SK-N-SH (cell line): ENCODE measurements at regions not wholly inside any gene's neighbourhood (a gene's known extent, or its start where the extent isn't known, plus 50 kb on each side); places are given as distances from the start of the nearest gene placed in this dataset.

Experiments used
- CTCF ChIA-PET: fragments of 300-600, 350-600 bp; formaldehyde crosslinking; extraction: SDS; loops from one replicate; lab custom pipeline; 2021; lab: Yijun Ruan, JAX
- POLR2A ChIA-PET: fragments of 350-600 bp; sonication (Branson Sonifier 250); formaldehyde crosslinking; extraction: SDS; loops from one replicate; lab custom pipeline; 2020; ENCODE audit warnings: antibody characterized with exemption, inconsistent platforms; lab: Yijun Ruan, JAX
- DNase-seq: peaks from one replicate; pipeline ENCODE4 v3.0.0; 2012
- H2AFZ ChIP-seq: fragments of 200-600 bp; sonication (generic); 2 replicates; pipeline ENCODE4 v1.8.1; 2016; ENCODE audit warnings: antibody characterized with exemption, mild to moderate bottlenecking, low read depth
- H3F3A ChIP-seq: fragments of 200-600 bp; sonication (generic); replicated peaks from 2 replicates; pipeline ENCODE3; 2016; ENCODE audit warnings: antibody characterized with exemption, mild to moderate bottlenecking; ENCODE audit not compliant: insufficient read depth
- H3K27ac ChIP-seq, 2 experiments: fragments of 200-500 bp in 1 of 2; fragments of 200-600 bp in 1 of 2; sonication (Bioruptor generic) in 1 of 2; sonication (generic), shearing (Covaris generic) in 1 of 2; 2 replicates each; pipeline versions ENCODE4 v1.5.1 to v1.6.1; 2014 to 2016; ENCODE audit warnings: low read depth in 2 of 2, inconsistent platforms in 1 of 2, low read length in 1 of 2, mild to moderate bottlenecking in 1 of 2, mixed read lengths in 1 of 2
- H3K27me3 ChIP-seq: fragments of 200-600 bp; sonication (generic), shearing (Covaris generic); 2 replicates; pipeline ENCODE4 v1.6.1; 2016; ENCODE audit warnings: mixed run types; ENCODE audit not compliant: insufficient read depth
- H3K36me3 ChIP-seq, 2 experiments: fragments of 200-500 bp in 1 of 2; fragments of 200-600 bp in 1 of 2; sonication (Bioruptor generic) in 1 of 2; sonication (generic) in 1 of 2; replicated peaks in 1 of 2; 2 replicates each; pipeline versions ENCODE3 to v1.5.1; 2014 to 2016; ENCODE audit warnings: low read length in 1 of 2, mild to moderate bottlenecking in 1 of 2; ENCODE audit not compliant: insufficient read depth in 2 of 2, control insufficient read depth in 1 of 2
- H3K4me1 ChIP-seq, 2 experiments: fragments of 200-500 bp in 1 of 2; fragments of 200-600 bp in 1 of 2; sonication (Bioruptor generic) in 1 of 2; sonication (generic), shearing (Covaris generic) in 1 of 2; 2 replicates each; pipeline versions ENCODE4 v1.5.1 to v1.6.1; 2014 to 2016; ENCODE audit warnings: low read depth in 1 of 2, low read length in 1 of 2, mixed run types in 1 of 2; ENCODE audit not compliant: insufficient read depth in 2 of 2, control insufficient read depth in 1 of 2
- H3K4me2 ChIP-seq: fragments of 200-600 bp; sonication (generic), shearing (Covaris generic); 2 replicates; pipeline ENCODE4 v1.6.1; 2017; ENCODE audit warnings: mixed run types
- H3K4me3 ChIP-seq, 2 experiments: fragments of 200-500 bp in 1 of 2; fragments of 200-600 bp in 1 of 2; sonication (Bioruptor generic) in 1 of 2; sonication (generic), shearing (Covaris generic) in 1 of 2; 2 replicates each; pipeline versions ENCODE4 v1.5.1 to v1.8.1; 2014 to 2016; ENCODE audit warnings: low read depth in 2 of 2, inconsistent platforms in 1 of 2, low read length in 1 of 2, mild to moderate bottlenecking in 1 of 2, mixed read lengths in 1 of 2, moderate library complexity in 1 of 2
- H3K79me2 ChIP-seq: fragments of 200-600 bp; sonication (generic); 2 replicates; pipeline ENCODE4 v1.8.1; 2017; ENCODE audit warnings: mild to moderate bottlenecking; ENCODE audit not compliant: insufficient read depth
- H3K9ac ChIP-seq: fragments of 200-600 bp; sonication (generic); 2 replicates; pipeline ENCODE4 v1.6.1; 2017; ENCODE audit warnings: mixed run types
- H3K9me2 ChIP-seq: fragments of 200-600 bp; sonication (generic); 2 replicates; pipeline ENCODE4 v1.6.1; 2017; ENCODE audit warnings: mixed run types
- H3K9me3 ChIP-seq: fragments of 200-600 bp; sonication (generic); 2 replicates; pipeline ENCODE4 v1.6.1; 2017; ENCODE audit warnings: mixed run types, mild to moderate bottlenecking, moderate library complexity
- H4K20me1 ChIP-seq: fragments of 200-600 bp; sonication (generic); 2 replicates; pipeline ENCODE4 v1.6.1; 2017; ENCODE audit warnings: mild to moderate bottlenecking, mixed run types; ENCODE audit not compliant: insufficient read depth
- CHD2 ChIP-seq: fragments of 150-350 bp; IDR thresholded peaks from 2 replicates; pipeline ENCODE4 v1.6.1; 2018; ENCODE audit warnings: low read length; ENCODE audit not compliant: partially characterized antibody
- ELF1 ChIP-seq: IDR thresholded peaks from 2 replicates; pipeline ENCODE4 v1.4.0; 2012
- EZH2phosphoT487 ChIP-seq: fragments of 200-600 bp; sonication (generic); IDR thresholded peaks from 2 replicates; pipeline ENCODE4 v1.6.1; 2017; ENCODE audit warnings: low read depth, mixed run types, mild to moderate bottlenecking, antibody characterized with exemption, moderate library complexity, borderline replicate concordance
- FOSL2 ChIP-seq: IDR thresholded peaks from 2 replicates; pipeline ENCODE4 v1.4.0; 2012; ENCODE audit warnings: low read depth, mild to moderate bottlenecking, moderate library complexity, borderline replicate concordance
- FOXJ3 ChIP-seq: sonication (generic); formaldehyde crosslinking; IDR thresholded peaks from 2 replicates; pipeline ENCODE4 v1.5.1; 2020; ENCODE audit warnings: mild to moderate bottlenecking, missing genetic modification reagents
- GATA2 ChIP-seq: sonication (generic); formaldehyde crosslinking; IDR thresholded peaks from 2 replicates; pipeline ENCODE4 v1.5.0; 2020; ENCODE audit warnings: mild to moderate bottlenecking, missing genetic modification reagents
- MAX ChIP-seq: IDR thresholded peaks from 2 replicates; pipeline ENCODE4 v1.4.0; 2012; ENCODE audit warnings: low read depth
- NRF1 ChIP-seq: IDR thresholded peaks from 2 replicates; pipeline ENCODE4 v1.6.1; 2012; ENCODE audit warnings: low read depth, mild to moderate bottlenecking, low read length
- POLR2AphosphoS5 ChIP-seq: IDR thresholded peaks from 2 replicates; pipeline ENCODE4 v1.6.1; 2012; ENCODE audit warnings: low read depth, low read length
- RFX5 ChIP-seq: IDR thresholded peaks from 2 replicates; pipeline ENCODE4 v1.6.1; 2012; ENCODE audit warnings: mild to moderate bottlenecking, improper control_type of control experiment, low read length
- SMC3 ChIP-seq: IDR thresholded peaks from 2 replicates; pipeline ENCODE4 v1.6.1; 2012; ENCODE audit warnings: low read depth, low read length, improper control_type of control experiment
- TCF12 ChIP-seq: IDR thresholded peaks from 2 replicates; pipeline ENCODE4 v1.4.0; 2012
- USF1 ChIP-seq: IDR thresholded peaks from 2 replicates; pipeline ENCODE4 v1.4.0; 2012; ENCODE audit warnings: low read depth, borderline replicate concordance
- USF2 ChIP-seq: fragments of 150-350 bp; IDR thresholded peaks from 2 replicates; pipeline ENCODE4 v1.6.1; 2017; ENCODE audit warnings: antibody characterized with exemption, low read length, low read depth, borderline replicate concordance
- WGBS: methylation state at CpG from one replicate; pipeline ENCODE4 v1.1.6; 2017; ENCODE audit warnings: low lambda C conversion rate; 5-methylcytosine and 5-hydroxymethylcytosine counted together
- TF ChIP-seq, protein P1 (sequence below): IDR thresholded peaks from 2 replicates; pipeline ENCODE4; 2012
- TF ChIP-seq, protein P2 (sequence below): fragments of 150-350 bp; IDR thresholded peaks from 2 replicates; pipeline ENCODE4 v1.6.1; 2016; ENCODE audit warnings: mild to moderate bottlenecking, low read depth, low read length
- TF ChIP-seq, protein P3 (sequence below): fragments of 200-600 bp; sonication (generic); IDR thresholded peaks from 2 replicates; pipeline ENCODE4 v1.6.1; 2017; ENCODE audit warnings: antibody characterized with exemption, mild to moderate bottlenecking, moderate library complexity
- TF ChIP-seq, protein P4 (sequence below): IDR thresholded peaks from 2 replicates; pipeline ENCODE4 v1.6.1; 2012; ENCODE audit warnings: mild to moderate bottlenecking, low read depth, low read length, moderate library complexity

DNA sequence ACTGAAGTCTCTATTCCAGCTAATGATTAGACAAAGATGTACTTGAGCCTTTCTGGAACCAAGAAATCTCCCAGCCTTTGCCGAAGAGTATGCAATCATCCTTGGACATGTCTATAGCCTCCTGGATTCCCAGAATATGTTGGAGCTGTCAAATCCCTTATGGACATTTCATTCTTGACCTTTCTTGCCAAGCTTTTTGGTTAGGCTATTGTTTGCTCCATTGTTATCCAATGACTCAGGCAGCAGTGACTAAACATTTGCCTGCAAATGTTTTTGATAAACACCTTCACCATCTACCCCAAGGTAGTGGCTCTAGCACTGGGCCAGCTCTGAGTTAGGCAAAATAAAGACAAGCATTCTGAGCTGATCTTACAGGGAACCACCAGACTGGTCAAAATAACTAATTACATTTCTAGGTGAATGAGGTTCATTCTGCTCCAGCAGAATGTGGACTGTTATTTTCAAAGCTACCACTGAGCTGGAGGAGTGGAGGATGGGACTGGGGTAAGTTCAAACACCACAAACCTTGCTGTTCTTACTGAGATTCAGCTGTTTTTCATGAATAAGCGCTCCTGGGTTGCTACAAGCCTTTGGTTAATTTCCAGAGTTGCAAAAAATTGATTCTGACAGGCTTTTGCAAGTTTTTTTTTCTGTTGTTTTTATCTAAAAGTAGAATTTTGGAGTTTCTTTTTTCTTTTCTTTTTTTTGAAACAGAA, 81.0 kb downstream of the TMEM270 start (continued):
- 0 out of 2 replicates have a peak, but pooled peaks have one; percentile 22 for TF ChIP-seq USF1
- TF ChIP-seq, protein P1, sequence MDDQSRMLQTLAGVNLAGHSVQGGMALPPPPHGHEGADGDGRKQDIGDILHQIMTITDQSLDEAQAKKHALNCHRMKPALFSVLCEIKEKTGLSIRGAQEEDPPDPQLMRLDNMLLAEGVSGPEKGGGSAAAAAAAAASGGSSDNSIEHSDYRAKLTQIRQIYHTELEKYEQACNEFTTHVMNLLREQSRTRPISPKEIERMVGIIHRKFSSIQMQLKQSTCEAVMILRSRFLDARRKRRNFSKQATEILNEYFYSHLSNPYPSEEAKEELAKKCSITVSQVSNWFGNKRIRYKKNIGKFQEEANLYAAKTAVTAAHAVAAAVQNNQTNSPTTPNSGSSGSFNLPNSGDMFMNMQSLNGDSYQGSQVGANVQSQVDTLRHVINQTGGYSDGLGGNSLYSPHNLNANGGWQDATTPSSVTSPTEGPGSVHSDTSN, result peak; percentile 83
- TF ChIP-seq POLR2AphosphoS5, result peak; percentile 58; the same call in 1 of the 2 replicates
- TF ChIP-seq MAX, result peak; percentile 38
- no peak for TF ChIP-seq FOXJ3 (CRISPR knock-in tag)
- no peak for TF ChIP-seq NRF1
- TF ChIP-seq CHD2, result no peak
- TF ChIP-seq, protein P2, sequence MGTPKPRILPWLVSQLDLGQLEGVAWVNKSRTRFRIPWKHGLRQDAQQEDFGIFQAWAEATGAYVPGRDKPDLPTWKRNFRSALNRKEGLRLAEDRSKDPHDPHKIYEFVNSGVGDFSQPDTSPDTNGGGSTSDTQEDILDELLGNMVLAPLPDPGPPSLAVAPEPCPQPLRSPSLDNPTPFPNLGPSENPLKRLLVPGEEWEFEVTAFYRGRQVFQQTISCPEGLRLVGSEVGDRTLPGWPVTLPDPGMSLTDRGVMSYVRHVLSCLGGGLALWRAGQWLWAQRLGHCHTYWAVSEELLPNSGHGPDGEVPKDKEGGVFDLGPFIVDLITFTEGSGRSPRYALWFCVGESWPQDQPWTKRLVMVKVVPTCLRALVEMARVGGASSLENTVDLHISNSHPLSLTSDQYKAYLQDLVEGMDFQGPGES, result no peak
- no peak for TF ChIP-seq RFX5
- no peak for TF ChIP-seq ELF1
- TF ChIP-seq, protein P3, sequence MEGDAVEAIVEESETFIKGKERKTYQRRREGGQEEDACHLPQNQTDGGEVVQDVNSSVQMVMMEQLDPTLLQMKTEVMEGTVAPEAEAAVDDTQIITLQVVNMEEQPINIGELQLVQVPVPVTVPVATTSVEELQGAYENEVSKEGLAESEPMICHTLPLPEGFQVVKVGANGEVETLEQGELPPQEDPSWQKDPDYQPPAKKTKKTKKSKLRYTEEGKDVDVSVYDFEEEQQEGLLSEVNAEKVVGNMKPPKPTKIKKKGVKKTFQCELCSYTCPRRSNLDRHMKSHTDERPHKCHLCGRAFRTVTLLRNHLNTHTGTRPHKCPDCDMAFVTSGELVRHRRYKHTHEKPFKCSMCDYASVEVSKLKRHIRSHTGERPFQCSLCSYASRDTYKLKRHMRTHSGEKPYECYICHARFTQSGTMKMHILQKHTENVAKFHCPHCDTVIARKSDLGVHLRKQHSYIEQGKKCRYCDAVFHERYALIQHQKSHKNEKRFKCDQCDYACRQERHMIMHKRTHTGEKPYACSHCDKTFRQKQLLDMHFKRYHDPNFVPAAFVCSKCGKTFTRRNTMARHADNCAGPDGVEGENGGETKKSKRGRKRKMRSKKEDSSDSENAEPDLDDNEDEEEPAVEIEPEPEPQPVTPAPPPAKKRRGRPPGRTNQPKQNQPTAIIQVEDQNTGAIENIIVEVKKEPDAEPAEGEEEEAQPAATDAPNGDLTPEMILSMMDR, result no peak
- TF ChIP-seq TCF12, result peak; percentile 86
- TF ChIP-seq FOSL2, result peak; percentile 94
- no peak for TF ChIP-seq GATA2 (CRISPR knock-in tag)

- ChIA-PET POLR2A (no interaction called here), CTCF (no interaction called here)
- peaks cover 30% of the 10 kb centered on the region for H3K9me3 ChIP-seq
- H3F3A ChIP-seq, result no peaks in the 10 kb centered on the region
- no peaks in the 10 kb centered on the region for H3K36me3 ChIP-seq
- no peak for DNase-seq
- TF ChIP-seq SMC3, result no peak
- TF ChIP-seq, protein P4, sequence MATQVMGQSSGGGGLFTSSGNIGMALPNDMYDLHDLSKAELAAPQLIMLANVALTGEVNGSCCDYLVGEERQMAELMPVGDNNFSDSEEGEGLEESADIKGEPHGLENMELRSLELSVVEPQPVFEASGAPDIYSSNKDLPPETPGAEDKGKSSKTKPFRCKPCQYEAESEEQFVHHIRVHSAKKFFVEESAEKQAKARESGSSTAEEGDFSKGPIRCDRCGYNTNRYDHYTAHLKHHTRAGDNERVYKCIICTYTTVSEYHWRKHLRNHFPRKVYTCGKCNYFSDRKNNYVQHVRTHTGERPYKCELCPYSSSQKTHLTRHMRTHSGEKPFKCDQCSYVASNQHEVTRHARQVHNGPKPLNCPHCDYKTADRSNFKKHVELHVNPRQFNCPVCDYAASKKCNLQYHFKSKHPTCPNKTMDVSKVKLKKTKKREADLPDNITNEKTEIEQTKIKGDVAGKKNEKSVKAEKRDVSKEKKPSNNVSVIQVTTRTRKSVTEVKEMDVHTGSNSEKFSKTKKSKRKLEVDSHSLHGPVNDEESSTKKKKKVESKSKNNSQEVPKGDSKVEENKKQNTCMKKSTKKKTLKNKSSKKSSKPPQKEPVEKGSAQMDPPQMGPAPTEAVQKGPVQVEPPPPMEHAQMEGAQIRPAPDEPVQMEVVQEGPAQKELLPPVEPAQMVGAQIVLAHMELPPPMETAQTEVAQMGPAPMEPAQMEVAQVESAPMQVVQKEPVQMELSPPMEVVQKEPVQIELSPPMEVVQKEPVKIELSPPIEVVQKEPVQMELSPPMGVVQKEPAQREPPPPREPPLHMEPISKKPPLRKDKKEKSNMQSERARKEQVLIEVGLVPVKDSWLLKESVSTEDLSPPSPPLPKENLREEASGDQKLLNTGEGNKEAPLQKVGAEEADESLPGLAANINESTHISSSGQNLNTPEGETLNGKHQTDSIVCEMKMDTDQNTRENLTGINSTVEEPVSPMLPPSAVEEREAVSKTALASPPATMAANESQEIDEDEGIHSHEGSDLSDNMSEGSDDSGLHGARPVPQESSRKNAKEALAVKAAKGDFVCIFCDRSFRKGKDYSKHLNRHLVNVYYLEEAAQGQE, result no peak
- no peak for TF ChIP-seq EZH2phosphoT487
- no peak for TF ChIP-seq USF2
- TF ChIP-seq, all 33 proteins: peak for 0
- H4K20me1 ChIP-seq, result no peaks in the 10 kb centered on the region
- no peaks in the 10 kb centered on the region for H3K79me2 ChIP-seq
- H3K9ac ChIP-seq, result no peak overlapping the region
- no peaks in the 10 kb centered on the region for H3K9me2 ChIP-seq
- no peak overlapping the region for H3K27ac ChIP-seq
- H3K4me2 ChIP-seq, result no peak overlapping the region
- WGBS, result 82% methylated on average over 2 of the region's 2 CpGs
- no peaks in the 10 kb centered on the region for H3K4me1 ChIP-seq
- H3K27me3 ChIP-seq, result no peaks in the 10 kb centered on the region
- H2AFZ ChIP-seq, result no peak overlapping the region
- H3K4me3 ChIP-seq, result no peak overlapping the region
These were observed 83.0 kb upstream of the ELN start for GRCh38 chr7:73945022-73945421.
